GM18498 (cell line): ENCODE measurements at regions not wholly inside any gene's neighbourhood (a gene's known extent, or its start where the extent isn't known, plus 50 kb on each side); places are given as distances from the start of the nearest gene placed in this dataset.

Experiments used
- ATAC-seq: cut with Tn5 transposase; IDR thresholded peaks from one replicate; pipeline ENCODE4 v1.9.1; 2021; ENCODE audit warnings: mild to moderate bottlenecking, moderate library complexity; ENCODE audit not compliant: unreplicated experiment

- ATAC-seq: no peak
These were observed 83.6 kb upstream of the BDNF start for GRCh38 chr11:27783701-27784355.

- no peak for ATAC-seq
These were observed 76.8 kb upstream of the BDNF start for GRCh38 chr11:27777033-27777432.

GRCh38 chr11:27773884-27774283, 73.6 kb upstream of the BDNF start:
- ATAC-seq: no peak

DNA sequence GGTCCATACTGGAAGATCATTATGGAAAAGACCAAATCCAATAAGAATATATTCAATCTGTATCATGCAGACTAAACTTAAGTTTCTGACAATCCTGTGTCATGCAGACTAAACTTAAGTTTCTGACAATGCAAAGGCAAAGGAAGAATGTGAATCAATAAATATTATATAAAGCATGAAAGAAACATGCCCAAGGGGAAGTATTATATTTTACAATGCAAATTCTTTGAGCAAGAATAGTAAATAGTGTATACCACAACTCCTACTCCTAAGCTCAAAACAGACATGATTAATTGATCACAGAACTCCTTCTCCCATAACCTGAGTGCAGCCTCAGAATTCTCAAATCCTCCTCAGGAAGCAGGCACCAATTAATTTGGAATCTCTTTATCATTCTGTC, 71.3 kb upstream of the BDNF start:
- no peak for ATAC-seq

DNA sequence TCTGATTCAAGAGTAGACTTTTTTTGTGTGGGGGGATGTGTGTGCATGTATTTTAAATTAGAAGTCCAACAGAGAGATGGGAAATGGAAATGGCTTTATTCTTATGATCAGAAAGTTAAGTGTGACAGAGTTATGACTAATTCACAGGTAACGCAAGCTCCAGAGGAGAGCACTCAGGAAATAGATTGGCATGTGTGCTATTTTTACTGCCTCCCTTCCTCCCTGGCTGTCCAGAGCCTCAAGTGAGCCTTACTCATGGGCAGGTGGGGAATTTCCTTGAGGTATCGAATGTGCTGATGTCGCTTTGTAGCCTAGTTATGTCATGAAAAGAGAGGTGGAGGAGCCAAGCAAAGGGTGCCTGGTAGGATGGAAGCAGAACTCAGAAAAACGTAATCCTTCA, 70.3 kb upstream of the BDNF start:
- no peak for ATAC-seq

GRCh38 chr11:27763736-27764135, 63.5 kb upstream of the BDNF start:
- no peak for ATAC-seq

- ATAC-seq: no peak
These were observed 61.1 kb upstream of the BDNF start for GRCh38 chr11:27761356-27761755.

DNA sequence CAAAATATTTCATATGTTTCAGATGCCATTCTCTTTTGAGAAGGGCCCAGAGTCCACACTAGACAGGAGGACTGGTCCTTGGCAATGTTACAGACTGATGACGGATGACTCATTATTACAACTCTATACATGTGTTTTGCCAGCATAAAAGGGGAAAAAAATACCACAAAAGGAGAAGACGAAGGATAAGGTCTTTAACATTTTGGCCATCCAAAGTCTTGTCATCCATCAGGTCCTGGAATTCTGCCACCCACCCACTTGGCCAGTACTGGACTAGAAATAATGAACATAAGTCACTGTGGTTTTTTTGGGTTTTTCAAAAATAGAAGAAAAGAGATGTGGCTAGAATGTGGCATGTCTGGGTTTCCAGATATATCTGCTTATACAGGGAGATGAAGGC, 57.7 kb upstream of the BDNF start:
- ATAC-seq: no peak

GRCh38 chr11:27754035-27755017, 54.1 kb upstream of the BDNF start:
- ATAC-seq: no peak
